Effector memory CD4-positive, alpha-beta T cell (primary cell): ENCODE measurements at regions not wholly inside any gene's neighbourhood (a gene's known extent, or its start where the extent isn't known, plus 50 kb on each side); places are given as distances from the start of the nearest gene placed in this dataset.
"Not testable (repeated sequence)": the region's sequence is repeated elsewhere in the genome, so short reads cannot be mapped to it uniquely, and the experiment has no call there.

Experiments used
- DNase-seq, 3 donors: peaks; one replicate each; pipeline ENCODE4 v3.0.0-alpha.2; 2020
- H3K27ac ChIP-seq: 2 replicates; pipeline ENCODE4 v1.7.0; 2013; ENCODE audit warnings: mild to moderate bottlenecking, low read length, moderate library complexity; ENCODE audit not compliant: insufficient read depth, poor library complexity, severe bottlenecking
- H3K27me3 ChIP-seq: replicated peaks from 2 replicates; pipeline ENCODE4 v1.7.0; 2013; ENCODE audit warnings: mild to moderate bottlenecking, low read length; ENCODE audit not compliant: insufficient read depth, control insufficient read depth, poor library complexity, severe bottlenecking
- H3K36me3 ChIP-seq: 2 replicates; pipeline ENCODE4 v1.7.0; 2013; ENCODE audit warnings: mild to moderate bottlenecking, low read length, moderate library complexity; ENCODE audit not compliant: control insufficient read depth, insufficient read depth
- H3K4me1 ChIP-seq: 2 replicates; pipeline ENCODE4 v1.7.0; 2013; ENCODE audit warnings: low read length, mild to moderate bottlenecking; ENCODE audit not compliant: control insufficient read depth, insufficient read depth, poor library complexity, severe bottlenecking
- H3K4me3 ChIP-seq: 2 replicates; pipeline ENCODE4 v1.7.0; 2013; ENCODE audit warnings: low read length, low read depth, mild to moderate bottlenecking; ENCODE audit not compliant: insufficient read depth, poor library complexity, severe bottlenecking
- H3K9me3 ChIP-seq: 2 replicates; pipeline ENCODE4 v1.7.0; 2013; ENCODE audit warnings: mild to moderate bottlenecking, low read length, moderate library complexity; ENCODE audit not compliant: control insufficient read depth

- Histone ChIP-seq H3K4me1 (no peaks in the 10 kb centered on the region), H3K4me3 (no peak overlapping the region), H3K27me3 (no peaks in the 10 kb centered on the region), H3K9me3 (no peaks in the 10 kb centered on the region), H3K36me3 (no peaks in the 10 kb centered on the region), H3K27ac (no peak overlapping the region)
- no peak for DNase-seq
These were observed 50.2 kb upstream of the THSD7B start for GRCh38 chr2:136715146-136715545.

GRCh38 chr2:136714452-136714951, 50.8 kb upstream of the THSD7B start:
- Histone ChIP-seq H3K27ac (no peak overlapping the region), H3K4me3 (no peak overlapping the region), H3K36me3 (no peaks in the 10 kb centered on the region), H3K27me3 (no peaks in the 10 kb centered on the region), H3K4me1 (no peaks in the 10 kb centered on the region), H3K9me3 (no peaks in the 10 kb centered on the region)
- no peak for DNase-seq

GRCh38 chr2:136713739-136714138, 51.6 kb upstream of the THSD7B start:
- Histone ChIP-seq H3K36me3 (no peaks in the 10 kb centered on the region), H3K27ac (no peak overlapping the region), H3K4me1 (no peaks in the 10 kb centered on the region), H3K9me3 (no peaks in the 10 kb centered on the region), H3K4me3 (no peak overlapping the region), H3K27me3 (no peaks in the 10 kb centered on the region)
- no peak for DNase-seq

GRCh38 chr2:136705336-136705735, 60.0 kb upstream of the THSD7B start:
- H3K36me3 ChIP-seq = no peaks in the 10 kb centered on the region
- H3K9me3 ChIP-seq = no peaks in the 10 kb centered on the region
- H3K27ac ChIP-seq = no peak overlapping the region
- no peaks in the 10 kb centered on the region for H3K4me1 ChIP-seq
- no peak overlapping the region for H3K4me3 ChIP-seq
- no peak for DNase-seq
- no peaks in the 10 kb centered on the region for H3K27me3 ChIP-seq

GRCh38 chr2:136703214-136703613, 62.1 kb upstream of the THSD7B start:
- DNase-seq = no peak
- no peaks in the 10 kb centered on the region for H3K36me3 ChIP-seq
- no peaks in the 10 kb centered on the region for H3K4me1 ChIP-seq
- H3K27ac ChIP-seq = no peak overlapping the region
- no peak overlapping the region for H3K4me3 ChIP-seq
- H3K27me3 ChIP-seq = no peaks in the 10 kb centered on the region
- H3K9me3 ChIP-seq = no peaks in the 10 kb centered on the region

- Histone ChIP-seq H3K4me3 (no peak overlapping the region), H3K4me1 (no peaks in the 10 kb centered on the region), H3K27ac (no peak overlapping the region), H3K36me3 (no peaks in the 10 kb centered on the region), H3K9me3 (no peaks in the 10 kb centered on the region), H3K27me3 (no peaks in the 10 kb centered on the region)
- no peak for DNase-seq
These were observed 68.9 kb upstream of the THSD7B start for GRCh38 chr2:136696438-136696837.

- DNase-seq = no peak
- Histone ChIP-seq H3K27me3 (no peaks in the 10 kb centered on the region), H3K27ac (no peak overlapping the region), H3K36me3 (no peaks in the 10 kb centered on the region), H3K4me1 (no peaks in the 10 kb centered on the region), H3K4me3 (no peak overlapping the region), H3K9me3 (no peaks in the 10 kb centered on the region)
These were observed 71.4 kb upstream of the THSD7B start for GRCh38 chr2:136693966-136694365.

GRCh38 chr2:136680079-136680478, 85.3 kb upstream of the THSD7B start:
- not testable (repeated sequence) for H3K36me3 ChIP-seq

GRCh38 chr2:136665736-136666135, 99.6 kb upstream of the THSD7B start:
- H3K4me3 ChIP-seq = no peak overlapping the region
- H3K36me3 ChIP-seq = no peaks in the 10 kb centered on the region
- H3K9me3 ChIP-seq = no peaks in the 10 kb centered on the region
- DNase-seq = no peak
- H3K27me3 ChIP-seq = no peaks in the 10 kb centered on the region
- H3K27ac ChIP-seq = no peak overlapping the region
- no peaks in the 10 kb centered on the region for H3K4me1 ChIP-seq

More at GRCh38 chr2:136680079-136680478, 85.3 kb upstream of the THSD7B start:
- DNase-seq, H3K27me3 ChIP-seq, H3K4me1 ChIP-seq, H3K27ac ChIP-seq, H3K9me3 ChIP-seq, H3K4me3 ChIP-seq: not testable (repeated sequence)

- Histone ChIP-seq H3K9me3 (no peaks in the 10 kb centered on the region), H3K4me3 (no peak overlapping the region), H3K27ac (no peak overlapping the region), H3K27me3 (no peaks in the 10 kb centered on the region), H3K4me1 (no peaks in the 10 kb centered on the region), H3K36me3 (no peaks in the 10 kb centered on the region)
- no peak for DNase-seq
These were observed 100.5 kb upstream of the THSD7B start for GRCh38 chr2:136664713-136665405.
